NB4 (cell line): ENCODE measurements at regions not wholly inside any gene's neighbourhood (a gene's known extent, or its start where the extent isn't known, plus 50 kb on each side); places are given as distances from the start of the nearest gene placed in this dataset.

Experiments
- MYC ChIP-seq: IDR thresholded peaks from 2 replicates; pipeline ENCODE4 v1.6.1; 2011; ENCODE audit warnings: low read depth, low read length
- POLR2A ChIP-seq: IDR thresholded peaks from 2 replicates; pipeline ENCODE4 v1.6.1; 2011; ENCODE audit warnings: mild to moderate bottlenecking; ENCODE audit not compliant: insufficient read length; ENCODE audit errors: extremely low read depth
- TF ChIP-seq, protein P1 (sequence below): IDR thresholded peaks from one replicate; pipeline ENCODE4 v1.5.1; 2012; ENCODE audit warnings: low read depth, low read length

DNA sequence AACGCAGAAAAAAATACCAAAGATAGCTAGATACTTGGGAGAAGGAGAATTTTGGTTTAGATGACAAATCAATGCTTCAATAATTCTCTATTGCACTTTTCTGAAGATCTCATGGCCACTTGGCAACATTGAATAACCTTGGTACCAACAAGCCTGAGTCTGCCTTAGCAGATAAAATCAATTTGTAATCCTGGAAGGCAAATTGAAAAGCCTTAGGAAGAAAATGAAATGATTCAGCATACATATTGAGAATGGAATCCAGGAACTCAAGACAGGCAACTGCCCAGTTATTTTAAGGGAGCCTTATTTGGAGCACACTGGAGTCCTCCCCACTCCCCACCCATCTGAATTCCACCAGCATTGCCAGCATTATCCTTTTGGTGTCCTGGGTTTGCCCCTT lies 109.3 kb upstream of the SOX9 start:
- TF ChIP-seq MYC (no peak), POLR2A (no peak)
- TF ChIP-seq, protein P1, sequence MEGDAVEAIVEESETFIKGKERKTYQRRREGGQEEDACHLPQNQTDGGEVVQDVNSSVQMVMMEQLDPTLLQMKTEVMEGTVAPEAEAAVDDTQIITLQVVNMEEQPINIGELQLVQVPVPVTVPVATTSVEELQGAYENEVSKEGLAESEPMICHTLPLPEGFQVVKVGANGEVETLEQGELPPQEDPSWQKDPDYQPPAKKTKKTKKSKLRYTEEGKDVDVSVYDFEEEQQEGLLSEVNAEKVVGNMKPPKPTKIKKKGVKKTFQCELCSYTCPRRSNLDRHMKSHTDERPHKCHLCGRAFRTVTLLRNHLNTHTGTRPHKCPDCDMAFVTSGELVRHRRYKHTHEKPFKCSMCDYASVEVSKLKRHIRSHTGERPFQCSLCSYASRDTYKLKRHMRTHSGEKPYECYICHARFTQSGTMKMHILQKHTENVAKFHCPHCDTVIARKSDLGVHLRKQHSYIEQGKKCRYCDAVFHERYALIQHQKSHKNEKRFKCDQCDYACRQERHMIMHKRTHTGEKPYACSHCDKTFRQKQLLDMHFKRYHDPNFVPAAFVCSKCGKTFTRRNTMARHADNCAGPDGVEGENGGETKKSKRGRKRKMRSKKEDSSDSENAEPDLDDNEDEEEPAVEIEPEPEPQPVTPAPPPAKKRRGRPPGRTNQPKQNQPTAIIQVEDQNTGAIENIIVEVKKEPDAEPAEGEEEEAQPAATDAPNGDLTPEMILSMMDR: no peak
